Fibroblast of skin of scalp (primary cell): ENCODE measurements at regions not wholly inside any gene's neighbourhood (a gene's known extent, or its start where the extent isn't known, plus 50 kb on each side); places are given as distances from the start of the nearest gene placed in this dataset.

Source experiments
- DNase-seq: peaks from one replicate; pipeline ENCODE4 v3.0.0-alpha.2; 2013

- DNase-seq: no peak
Measured at GRCh38 chr1:229097356-229097755, 173.6 kb upstream of the RAB4A start.

- DNase-seq: no peak
Measured at GRCh38 chr1:229098361-229098760, 172.6 kb upstream of the RAB4A start.

- DNase-seq: no peak
Measured at GRCh38 chr1:229098903-229099578, 171.9 kb upstream of the RAB4A start.

- peak; percentile 55 for DNase-seq
Measured at GRCh38 chr1:229101011-229101871, 169.7 kb upstream of the RAB4A start.

GRCh38 chr1:229102741-229103391 is 168.0 kb upstream of the RAB4A start:
- no peak for DNase-seq

GRCh38 chr1:229104654-229105053 is 166.3 kb upstream of the RAB4A start:
- no peak for DNase-seq

GRCh38 chr1:229105109-229105508 is 165.8 kb upstream of the RAB4A start:
- no peak for DNase-seq

- DNase-seq: no peak
Measured at GRCh38 chr1:229105822-229106525, 164.9 kb upstream of the RAB4A start.

- no peak for DNase-seq
Measured at GRCh38 chr1:229106526-229107125, 164.3 kb upstream of the RAB4A start.

- peak; percentile 30 for DNase-seq
Measured at GRCh38 chr1:229107304-229107815, 163.6 kb upstream of the RAB4A start.

- DNase-seq: no peak
Measured at GRCh38 chr1:229107972-229108371, 162.9 kb upstream of the RAB4A start.

GRCh38 chr1:229108598-229109201 is 162.2 kb upstream of the RAB4A start:
- no peak for DNase-seq

- no peak for DNase-seq
Measured at GRCh38 chr1:229109320-229109761, 161.6 kb upstream of the RAB4A start.

GRCh38 chr1:229110986-229111385 is 159.9 kb upstream of the RAB4A start:
- DNase-seq: no peak

GRCh38 chr1:229111703-229112319 is 159.1 kb upstream of the RAB4A start:
- no peak for DNase-seq

- DNase-seq: no peak
Measured at GRCh38 chr1:229112832-229113548, 157.9 kb upstream of the RAB4A start.

GRCh38 chr1:229114315-229114714 is 156.6 kb upstream of the RAB4A start:
- DNase-seq: no peak

- DNase-seq: no peak
Measured at GRCh38 chr1:229114850-229115365, 156.0 kb upstream of the RAB4A start.

- no peak for DNase-seq
Measured at GRCh38 chr1:229116114-229116513, 154.8 kb upstream of the RAB4A start.

- DNase-seq: no peak
Measured at GRCh38 chr1:229117664-229118300, 153.1 kb upstream of the RAB4A start.
